Dendritic cell treated with granulocyte-macrophage colony-stimulating factor and Interleukin-4, amounts not matched to agents 40 ng/mL and 50 ng/mL, for 4 days (primary cell): ENCODE measurements at regions not wholly inside any gene's neighbourhood (a gene's known extent, or its start where the extent isn't known, plus 50 kb on each side); places are given as distances from the start of the nearest gene placed in this dataset.
A peak's percentile ranks its signal among the peaks of the same experiment; 100 is the strongest.

Experiments used
- H3K27ac Mint-ChIP-seq: one replicate; pipeline ENCODE4 v1.8.0; 2022; ENCODE audit warnings: mild to moderate bottlenecking, mixed read lengths
- H3K27me3 Mint-ChIP-seq: one replicate; pipeline ENCODE4 v1.8.0; 2022; ENCODE audit warnings: mild to moderate bottlenecking, mixed read lengths
- H3K36me3 Mint-ChIP-seq: one replicate; pipeline ENCODE4 v1.8.0; 2022; ENCODE audit warnings: low read depth, mixed read lengths
- H3K4me1 Mint-ChIP-seq: one replicate; pipeline ENCODE4 v1.8.0; 2022; ENCODE audit warnings: low read depth, mixed read lengths
- H3K4me3 Mint-ChIP-seq: one replicate; pipeline ENCODE4 v1.8.0; 2022; ENCODE audit warnings: mild to moderate bottlenecking, moderate library complexity, mixed read lengths
- H3K9me3 Mint-ChIP-seq: one replicate; pipeline ENCODE4 v1.8.0; 2022; ENCODE audit warnings: mixed read lengths
- intact Hi-C: fragments of 100-400 bp; cut with micrococcal nuclease; formaldehyde crosslinking; loops from one replicate; pipeline ENCODE4 v1.15.0; 2022

DNA sequence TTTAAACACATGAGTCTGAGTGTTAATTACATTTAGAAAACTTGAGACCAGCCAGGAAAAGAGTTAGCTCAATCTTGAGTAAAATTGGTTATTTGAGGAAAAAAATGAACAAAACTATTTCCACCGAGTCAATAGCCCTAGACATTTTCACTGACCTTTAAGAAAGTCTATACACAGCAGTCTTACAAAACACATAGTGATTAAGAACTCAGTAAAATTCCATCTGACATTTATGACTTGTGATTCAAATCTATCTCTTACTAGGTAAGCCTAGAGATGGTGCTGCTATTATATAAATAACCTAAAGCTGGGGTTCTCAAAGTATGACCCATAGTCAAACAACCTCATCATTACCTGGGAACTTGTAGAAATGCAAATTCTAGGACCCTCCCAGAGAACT is 109.1 kb upstream of the COL8A1 start:
- Mint-ChIP-seq H3K9me3 (no peaks in the 10 kb centered on the region), H3K36me3 (no peaks in the 10 kb centered on the region), H3K4me1 (peaks cover 7% of the 10 kb centered on the region)

DNA sequence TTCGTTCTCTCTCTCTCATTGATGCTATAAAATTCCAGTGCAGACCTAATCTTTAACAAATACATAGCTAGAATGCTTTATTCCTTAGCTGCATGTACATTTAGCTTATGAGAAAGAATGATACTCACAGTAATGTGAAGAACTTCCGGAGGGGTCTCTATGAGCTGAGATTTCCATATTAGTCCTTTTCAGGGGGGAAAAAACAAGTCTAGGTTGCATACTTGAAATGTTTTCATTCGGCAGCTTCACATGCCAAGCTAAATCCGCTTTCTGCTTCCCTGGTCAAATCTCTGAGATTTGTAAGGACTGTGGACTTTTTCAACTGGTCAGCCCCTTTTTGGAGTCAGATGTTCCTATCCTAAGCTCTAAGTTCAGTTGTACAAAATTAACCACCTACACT is 111.5 kb upstream of the COL8A1 start:
- Mint-ChIP-seq H3K36me3 (no peaks in the 10 kb centered on the region), H3K4me3 (no peak overlapping the region), H3K27ac (no peak overlapping the region), H3K4me1 (peaks cover 9% of the 10 kb centered on the region), H3K9me3 (no peaks in the 10 kb centered on the region), H3K27me3 (no peaks in the 10 kb centered on the region)
- intact Hi-C loops = loop anchor here (10.0 kb wide), 1 partner anchor 278 kb away; no protein-coding TSS in a partner anchor

More for the DNA sequence above, 109.1 kb upstream of the COL8A1 start:
- H3K4me3 Mint-ChIP-seq = no peak overlapping the region
- no peak overlapping the region for H3K27ac Mint-ChIP-seq
- intact Hi-C loops = loop anchor here (10.0 kb wide), 1 partner anchor 276 kb away; no protein-coding TSS in a partner anchor
- H3K27me3 Mint-ChIP-seq = no peaks in the 10 kb centered on the region

DNA sequence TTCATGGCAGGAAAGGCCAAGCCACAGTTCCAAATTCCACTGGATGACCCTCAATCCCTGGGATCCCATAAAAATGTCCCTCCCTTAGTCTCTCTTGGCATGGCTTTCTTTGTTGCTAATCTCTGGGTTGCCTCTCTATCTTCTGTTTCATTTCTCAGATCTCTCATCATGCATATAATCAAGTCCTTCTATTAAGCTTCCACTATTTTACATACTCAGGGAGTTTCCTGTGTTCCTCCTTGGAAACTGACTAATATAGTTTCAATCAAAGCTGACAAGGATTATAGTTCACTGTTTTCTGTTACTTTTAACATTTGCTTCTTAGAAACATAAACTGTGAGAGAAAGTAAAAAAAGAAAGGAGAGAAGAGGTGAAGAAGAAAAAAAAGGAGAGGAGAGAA is 113.8 kb upstream of the COL8A1 start:
- H3K27me3 Mint-ChIP-seq = no peaks in the 10 kb centered on the region
- no peaks in the 10 kb centered on the region for H3K9me3 Mint-ChIP-seq
- peaks cover 9% of the 10 kb centered on the region for H3K4me1 Mint-ChIP-seq
- peak overlapping the region; percentile 30 for H3K27ac Mint-ChIP-seq
- intact Hi-C loops = loop anchor here (10.0 kb wide), 1 partner anchor 280 kb away; no protein-coding TSS in a partner anchor
- no peak overlapping the region for H3K4me3 Mint-ChIP-seq
- no peaks in the 10 kb centered on the region for H3K36me3 Mint-ChIP-seq

DNA sequence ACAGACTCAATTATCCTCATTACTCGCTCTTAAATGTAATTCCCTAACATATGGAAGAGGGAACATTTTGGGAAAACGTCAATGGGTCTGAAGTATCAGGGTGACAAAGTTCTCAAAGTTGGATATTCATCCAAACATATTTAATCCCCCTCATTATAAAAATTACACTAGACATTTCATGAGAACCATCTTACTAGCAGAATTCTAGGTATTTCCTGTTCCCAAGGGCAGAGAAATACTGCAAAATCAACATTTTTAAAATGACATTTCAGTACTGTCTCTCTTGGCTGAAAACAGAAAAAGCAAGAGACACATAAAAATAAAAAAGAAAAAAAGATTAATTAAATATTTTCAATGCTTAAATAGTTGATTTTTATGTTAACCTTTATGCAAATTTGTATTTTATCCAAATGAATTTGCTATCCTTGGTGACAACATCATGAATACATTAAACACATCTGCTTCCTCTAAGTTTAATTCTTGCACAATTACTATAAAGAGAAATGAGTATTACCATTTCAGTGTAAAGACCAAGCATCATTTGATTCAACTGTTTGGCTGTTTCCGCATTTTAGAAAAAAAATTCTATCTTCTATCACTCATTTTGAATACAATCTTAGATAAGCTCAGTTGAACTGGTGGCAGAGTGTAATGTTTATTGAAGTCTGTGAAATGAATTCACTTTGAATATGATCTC is 114.8 kb upstream of the COL8A1 start:
- peaks cover 9% of the 10 kb centered on the region for H3K4me1 Mint-ChIP-seq
- no peaks in the 10 kb centered on the region for H3K27me3 Mint-ChIP-seq
- no peaks in the 10 kb centered on the region for H3K36me3 Mint-ChIP-seq
- no peaks in the 10 kb centered on the region for H3K9me3 Mint-ChIP-seq
- H3K4me3 Mint-ChIP-seq = no peak overlapping the region
- intact Hi-C loops = loop anchor here (10.0 kb wide), 1 partner anchor 281 kb away; no protein-coding TSS in a partner anchor
- no peak overlapping the region for H3K27ac Mint-ChIP-seq

DNA sequence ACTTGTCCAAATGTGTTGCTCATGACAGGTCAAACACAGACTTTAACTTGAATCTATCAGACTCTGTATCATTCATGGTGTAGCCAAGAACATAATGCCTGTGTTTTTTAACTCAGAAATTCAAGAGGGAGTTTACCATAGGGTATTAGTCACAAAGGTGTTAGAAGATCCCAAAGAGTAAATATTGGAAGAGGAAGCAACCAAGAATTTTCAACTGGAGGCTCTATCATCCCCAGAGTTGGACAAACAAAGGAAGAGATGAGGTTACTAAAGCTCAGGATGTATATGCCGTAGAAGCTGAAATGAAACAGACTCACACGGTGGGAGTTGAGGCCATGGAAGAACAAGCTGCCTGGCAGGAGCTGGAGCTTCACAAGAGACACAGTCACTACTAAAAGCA is 116.2 kb upstream of the COL8A1 start:
- intact Hi-C loops = loop anchor here (10.0 kb wide), 1 partner anchor 283 kb away; no protein-coding TSS in a partner anchor
- Mint-ChIP-seq H3K4me3 (no peak overlapping the region), H3K9me3 (no peaks in the 10 kb centered on the region), H3K27ac (no peak overlapping the region), H3K36me3 (no peaks in the 10 kb centered on the region), H3K27me3 (no peaks in the 10 kb centered on the region), H3K4me1 (peaks cover 9% of the 10 kb centered on the region)

DNA sequence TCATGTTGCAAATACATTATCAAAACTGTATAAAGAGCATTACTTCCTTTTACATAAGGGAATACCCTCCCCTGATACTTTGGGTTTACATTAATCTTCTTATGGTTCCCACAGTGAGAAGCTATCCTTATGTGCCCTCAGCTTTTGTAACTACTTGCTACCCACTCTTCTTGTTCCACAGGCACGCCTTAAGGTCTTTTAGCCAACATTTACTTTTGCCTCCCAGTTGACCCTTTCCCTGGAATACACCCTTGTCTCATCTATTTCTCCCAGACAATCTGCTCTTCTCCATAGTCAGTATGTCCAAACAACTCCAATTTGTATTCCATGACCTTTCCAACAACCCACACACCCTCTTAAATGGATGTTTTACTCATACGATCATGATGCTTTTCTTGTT is 116.8 kb upstream of the COL8A1 start:
- no peak overlapping the region for H3K27ac Mint-ChIP-seq
- H3K9me3 Mint-ChIP-seq = no peaks in the 10 kb centered on the region
- H3K36me3 Mint-ChIP-seq = no peaks in the 10 kb centered on the region
- peaks cover 9% of the 10 kb centered on the region for H3K4me1 Mint-ChIP-seq
- no peak overlapping the region for H3K4me3 Mint-ChIP-seq
- intact Hi-C loops = loop anchor here (10.0 kb wide), 1 partner anchor 283 kb away; no protein-coding TSS in a partner anchor
- H3K27me3 Mint-ChIP-seq = no peaks in the 10 kb centered on the region

DNA sequence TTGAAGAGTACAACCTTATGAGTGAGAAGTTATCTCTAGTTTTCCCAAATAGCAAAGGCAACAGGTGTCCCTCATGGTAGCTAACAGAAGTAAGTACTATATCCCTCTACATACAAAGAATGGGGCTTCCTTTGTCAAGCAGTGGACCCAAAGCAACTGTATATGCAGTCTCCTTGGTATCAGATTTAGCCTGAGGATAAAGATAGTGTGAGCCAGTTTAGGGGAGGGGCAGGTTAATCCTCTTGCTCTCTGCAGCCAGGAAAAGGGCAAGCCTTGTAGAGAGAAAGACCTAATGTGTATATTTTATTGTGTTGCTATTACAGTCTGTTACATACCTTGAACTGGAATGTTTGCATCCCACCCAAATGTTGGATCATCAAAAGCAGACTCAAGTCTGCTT is 117.9 kb upstream of the COL8A1 start:
- Mint-ChIP-seq H3K4me1 (peaks cover 9% of the 10 kb centered on the region), H3K27me3 (no peaks in the 10 kb centered on the region), H3K4me3 (no peak overlapping the region), H3K27ac (no peak overlapping the region), H3K9me3 (no peaks in the 10 kb centered on the region), H3K36me3 (no peaks in the 10 kb centered on the region)
- intact Hi-C loops = loop anchor here (10.0 kb wide), 1 partner anchor 284 kb away; no protein-coding TSS in a partner anchor

DNA sequence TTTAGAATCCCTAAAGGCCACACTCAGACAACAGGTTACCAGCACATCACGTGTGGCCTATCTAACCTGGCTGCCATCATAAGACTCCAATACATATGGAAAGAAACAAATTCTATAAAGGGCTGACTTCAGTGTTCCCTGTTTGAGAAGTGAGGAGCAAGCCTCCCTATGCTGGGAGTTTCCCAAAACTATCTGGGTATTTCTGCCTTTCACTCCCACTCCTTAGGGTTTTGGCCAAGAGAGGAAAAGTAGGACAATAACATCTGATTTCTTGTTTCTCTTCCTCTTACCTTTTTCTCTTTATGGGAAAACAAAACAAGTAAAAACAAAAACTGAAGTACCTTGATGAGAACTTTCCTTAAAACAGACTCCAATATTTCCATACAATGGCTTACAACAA is 121.5 kb upstream of the COL8A1 start:
- no peak overlapping the region for H3K4me3 Mint-ChIP-seq
- intact Hi-C loops = no loop called here
- no peaks in the 10 kb centered on the region for H3K4me1 Mint-ChIP-seq
- no peaks in the 10 kb centered on the region for H3K9me3 Mint-ChIP-seq
- H3K36me3 Mint-ChIP-seq = no peaks in the 10 kb centered on the region
- H3K27ac Mint-ChIP-seq = no peak overlapping the region
- no peaks in the 10 kb centered on the region for H3K27me3 Mint-ChIP-seq

DNA sequence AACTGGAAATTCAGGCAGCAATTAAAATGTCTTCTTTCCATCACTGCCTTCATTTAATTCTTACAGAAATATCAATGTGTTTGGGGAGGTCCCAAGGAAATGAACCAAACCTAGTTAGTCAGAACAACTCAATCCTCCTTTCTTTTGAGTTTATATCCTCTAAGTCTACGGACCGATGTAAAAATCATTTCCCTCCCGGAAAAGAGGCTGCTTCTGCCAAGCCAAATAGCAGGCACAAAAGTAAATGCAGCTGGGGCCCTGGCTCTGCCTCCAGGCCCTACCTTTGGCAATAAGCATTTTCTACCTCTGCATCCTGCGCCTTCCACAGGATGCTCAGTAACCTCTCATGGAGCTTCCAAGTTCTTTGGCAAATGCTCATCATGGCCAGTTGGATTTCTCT is 122.5 kb upstream of the COL8A1 start:
- Mint-ChIP-seq H3K27ac (no peak overlapping the region), H3K27me3 (no peaks in the 10 kb centered on the region), H3K4me3 (no peak overlapping the region), H3K4me1 (no peaks in the 10 kb centered on the region), H3K36me3 (no peaks in the 10 kb centered on the region), H3K9me3 (no peaks in the 10 kb centered on the region)
- intact Hi-C loops = no loop called here

DNA sequence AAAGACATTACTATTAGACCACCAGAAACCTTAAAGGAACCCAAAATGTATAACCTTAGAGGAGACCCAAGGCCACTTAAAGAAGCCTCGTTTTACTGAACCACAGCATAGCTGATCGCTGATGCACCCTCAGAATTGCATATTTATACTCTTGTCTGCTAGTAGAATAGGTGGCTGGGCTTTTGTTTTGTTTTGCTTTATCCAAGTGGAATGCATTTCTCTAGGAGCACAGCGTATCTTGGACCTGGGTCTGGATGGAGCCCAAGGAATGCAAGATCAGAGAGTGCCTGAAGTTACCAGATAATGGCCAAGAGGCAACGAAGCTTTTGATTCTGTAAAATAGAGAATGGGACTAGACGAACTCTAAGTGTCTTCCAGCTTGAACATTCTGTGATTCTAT is 129.2 kb upstream of the COL8A1 start:
- no peaks in the 10 kb centered on the region for H3K36me3 Mint-ChIP-seq
- no peak overlapping the region for H3K27ac Mint-ChIP-seq
- no peaks in the 10 kb centered on the region for H3K27me3 Mint-ChIP-seq
- H3K9me3 Mint-ChIP-seq = no peaks in the 10 kb centered on the region
- intact Hi-C loops = no loop called here
- H3K4me3 Mint-ChIP-seq = no peak overlapping the region
- H3K4me1 Mint-ChIP-seq = peaks cover 28% of the 10 kb centered on the region

DNA sequence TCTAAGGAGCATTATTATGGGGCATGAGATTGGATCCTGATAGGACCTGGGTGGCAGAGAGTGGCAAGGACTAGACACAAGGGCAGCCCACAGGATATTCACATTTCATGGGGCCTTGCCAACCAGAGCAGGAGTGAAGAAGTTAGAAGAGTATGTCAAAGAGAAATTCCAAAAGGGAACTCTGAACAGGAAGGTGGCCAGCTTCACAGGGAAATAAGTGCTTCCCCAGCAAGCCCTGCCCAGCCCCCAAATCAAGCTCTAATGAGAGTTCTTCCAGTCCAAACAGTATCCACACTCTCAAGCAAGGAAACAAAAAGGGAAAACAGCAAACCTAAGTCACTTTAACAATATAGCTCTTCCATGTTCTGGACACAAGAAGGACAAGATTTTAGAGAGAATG is 130.2 kb upstream of the COL8A1 start:
- no peaks in the 10 kb centered on the region for H3K9me3 Mint-ChIP-seq
- H3K4me1 Mint-ChIP-seq = peaks cover 33% of the 10 kb centered on the region
- no peaks in the 10 kb centered on the region for H3K27me3 Mint-ChIP-seq
- no peaks in the 10 kb centered on the region for H3K36me3 Mint-ChIP-seq
- peak overlapping the region; percentile 37 for H3K27ac Mint-ChIP-seq
- no peak overlapping the region for H3K4me3 Mint-ChIP-seq
- intact Hi-C loops = no loop called here

DNA sequence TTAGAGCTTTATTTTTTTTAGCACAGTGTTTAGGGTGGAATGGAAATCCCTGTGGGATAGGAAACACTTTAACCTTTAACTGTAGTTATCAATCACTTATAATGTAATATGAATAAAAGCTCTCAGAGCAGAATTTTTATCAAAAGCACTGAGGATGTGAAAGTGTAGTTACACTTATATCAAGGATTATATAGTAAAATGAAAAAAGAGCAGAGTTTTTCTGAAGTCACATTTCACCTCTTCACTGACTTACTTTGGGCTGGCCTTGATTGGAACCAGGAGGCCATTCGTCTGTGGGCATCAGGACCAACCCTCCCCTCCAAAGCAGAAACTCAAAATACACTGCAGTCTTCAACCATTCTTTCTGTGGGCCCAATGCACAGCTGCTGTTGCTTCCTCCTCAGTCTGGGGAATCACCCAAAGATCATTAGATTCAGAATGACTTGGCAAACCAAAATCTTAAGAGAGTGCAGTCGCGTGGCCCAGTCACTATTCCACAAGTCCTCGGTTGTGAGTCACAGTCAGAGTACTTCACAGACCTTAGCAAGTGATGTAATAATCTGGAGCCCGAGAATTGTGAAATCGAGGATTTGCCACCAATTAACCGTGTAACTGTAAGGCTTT is 132.6 kb upstream of the COL8A1 start:
- intact Hi-C loops = no loop called here

DNA sequence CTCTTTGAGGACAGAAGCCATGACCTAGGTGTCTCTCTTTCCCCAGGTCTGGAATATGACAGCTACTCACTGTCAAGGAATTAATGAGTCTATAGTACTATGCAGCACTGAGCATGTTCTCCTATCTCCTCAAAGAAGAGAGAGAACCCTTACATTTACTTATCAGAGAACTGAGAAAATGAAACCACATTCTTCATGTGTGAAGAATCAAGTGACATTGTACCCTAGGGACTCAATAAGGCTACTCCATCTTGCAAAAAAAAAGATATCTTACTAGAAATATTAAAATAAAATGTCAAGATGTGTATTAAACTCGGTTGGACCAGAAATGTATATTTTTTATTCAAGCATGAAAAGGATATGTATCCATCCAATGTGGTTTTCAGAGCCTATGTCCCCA is 133.2 kb upstream of the COL8A1 start:
- H3K27me3 Mint-ChIP-seq = no peaks in the 10 kb centered on the region
- no peaks in the 10 kb centered on the region for H3K9me3 Mint-ChIP-seq
- intact Hi-C loops = no loop called here
- no peak overlapping the region for H3K4me3 Mint-ChIP-seq
- H3K4me1 Mint-ChIP-seq = peaks cover 33% of the 10 kb centered on the region
- no peaks in the 10 kb centered on the region for H3K36me3 Mint-ChIP-seq
- peak overlapping the region; percentile 78 for H3K27ac Mint-ChIP-seq

More for the DNA sequence above, 132.6 kb upstream of the COL8A1 start:
- H3K27me3 Mint-ChIP-seq = no peaks in the 10 kb centered on the region
- H3K4me3 Mint-ChIP-seq = no peak overlapping the region
- no peaks in the 10 kb centered on the region for H3K36me3 Mint-ChIP-seq
- H3K9me3 Mint-ChIP-seq = no peaks in the 10 kb centered on the region
- H3K27ac Mint-ChIP-seq = peak overlapping the region; percentile 78
- H3K4me1 Mint-ChIP-seq = peaks cover 33% of the 10 kb centered on the region

DNA sequence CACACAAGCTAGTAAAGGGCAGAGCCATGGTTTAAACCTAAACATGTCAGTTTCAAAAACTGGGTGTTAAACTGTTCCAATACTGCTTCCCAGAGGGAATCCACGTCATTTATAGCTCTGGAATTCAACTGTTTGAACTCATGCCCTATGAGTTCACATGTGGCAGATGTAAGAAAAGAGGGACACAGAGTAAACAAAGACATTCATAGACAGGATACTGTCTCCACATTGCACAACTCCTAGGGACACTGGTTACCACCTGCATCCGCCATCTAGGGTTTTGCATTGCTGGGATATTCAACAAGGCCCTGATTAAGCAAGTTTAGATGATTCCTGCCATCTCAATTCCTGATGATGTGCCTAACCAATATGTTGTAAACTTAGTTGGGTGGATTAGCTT is 134.1 kb upstream of the COL8A1 start:
- Mint-ChIP-seq H3K4me1 (peaks cover 40% of the 10 kb centered on the region), H3K27me3 (no peaks in the 10 kb centered on the region), H3K9me3 (no peaks in the 10 kb centered on the region), H3K4me3 (no peak overlapping the region), H3K36me3 (no peaks in the 10 kb centered on the region), H3K27ac (no peak overlapping the region)
- intact Hi-C loops = no loop called here
